Activated B cell treated with CpG ODN at 0.5 μM for 24 hours (primary cell): ENCODE measurements at regions not wholly inside any gene's neighbourhood (a gene's known extent, or its start where the extent isn't known, plus 50 kb on each side); places are given as distances from the start of the nearest gene placed in this dataset.
"Not testable (repeated sequence)": the region's sequence is repeated elsewhere in the genome, so short reads cannot be mapped to it uniquely, and the experiment has no call there.

Experiments used
- ATAC-seq: fragments of 200-7000 bp; cut with Tn5 transposase; one replicate; pipeline ENCODE4 v1.10.0; 2021; ENCODE audit warnings: low read depth, mild to moderate bottlenecking, moderate library complexity
- CTCF ChIA-PET: fragments of 350-600 bp; sonication (Branson Sonifier 250); formaldehyde crosslinking; loops from one replicate; lab custom pipeline; 2021; ENCODE audit warnings: antibody characterized with exemption; lab: Charles Lee
- POLR2A ChIA-PET: fragments of 350-600 bp; sonication (Branson Sonifier 250); formaldehyde crosslinking; loops from one replicate; lab custom pipeline; 2021; ENCODE audit warnings: antibody characterized with exemption; lab: Charles Lee
- DNase-seq: peaks from one replicate; pipeline ENCODE4 v3.0.0; 2022
- H3K27ac Mint-ChIP-seq: one replicate; pipeline ENCODE4 v1.8.0; 2020; ENCODE audit warnings: mixed read lengths
- H3K27me3 Mint-ChIP-seq: one replicate; pipeline ENCODE4 v1.8.0; 2021; ENCODE audit warnings: mixed read lengths
- H3K36me3 Mint-ChIP-seq: one replicate; pipeline ENCODE4 v1.8.0; 2021; ENCODE audit warnings: low read depth, mixed read lengths
- H3K4me1 Mint-ChIP-seq: one replicate; pipeline ENCODE4 v1.8.0; 2021; ENCODE audit warnings: mixed read lengths
- H3K4me3 Mint-ChIP-seq: one replicate; pipeline ENCODE4 v1.8.0; 2020; ENCODE audit warnings: mild to moderate bottlenecking, mixed read lengths
- H3K9me3 Mint-ChIP-seq: one replicate; pipeline ENCODE4 v1.8.0; 2020; ENCODE audit warnings: mixed read lengths
- CTCF ChIP-seq: fragments of 200-600 bp; IDR thresholded peaks from one replicate; pipeline ENCODE4 v1.8.0; 2022; ENCODE audit warnings: antibody characterized with exemption, mild to moderate bottlenecking
- intact Hi-C: fragments of 100-400 bp; cut with micrococcal nuclease; formaldehyde crosslinking; loops from one replicate; pipeline ENCODE4 v1.15.1; 2024

DNA sequence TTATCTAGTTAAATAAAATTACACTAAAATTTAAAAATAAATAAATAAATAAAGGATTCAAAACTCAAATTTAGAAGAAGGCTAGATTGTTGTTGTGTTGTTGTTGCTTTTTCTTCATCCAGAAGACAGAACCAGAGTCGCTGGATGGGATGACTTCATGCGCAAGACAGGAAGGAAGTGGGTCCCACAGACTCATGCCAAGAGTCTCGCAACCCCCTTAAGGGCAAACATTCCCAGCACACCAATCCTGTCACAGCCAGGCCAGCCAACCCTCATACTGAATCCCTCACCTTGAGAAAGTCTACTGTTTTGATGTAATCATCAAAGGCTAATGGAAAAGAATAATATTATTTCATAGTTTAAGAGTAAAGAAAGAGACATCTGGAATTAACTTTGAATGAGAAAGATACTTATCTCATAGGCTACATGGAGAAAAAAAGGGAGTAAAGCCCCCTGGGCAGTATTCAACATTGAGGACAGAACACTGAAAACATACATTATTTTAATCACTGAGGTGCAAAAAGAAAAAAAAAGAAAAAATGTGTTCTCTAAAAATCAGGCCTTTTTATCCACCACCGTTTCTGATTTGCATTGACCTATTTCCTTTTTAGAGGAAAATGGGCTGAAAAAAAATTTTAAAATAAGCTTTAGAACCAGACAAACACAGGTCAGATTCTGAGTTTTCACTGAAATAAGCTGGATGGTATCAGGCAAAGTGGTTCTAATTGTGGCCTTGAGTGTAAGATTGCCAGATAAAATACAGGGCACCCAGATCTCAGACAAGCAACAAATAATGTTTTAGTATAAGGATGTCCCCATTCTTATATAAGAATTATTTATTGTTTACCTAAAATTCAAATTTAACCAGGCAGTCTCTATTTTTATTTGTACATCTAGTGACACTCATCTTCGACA, 826.5 kb downstream of the TNS3 start:
- ATAC-seq (no peak), DNase-seq (no peak)
- ChIA-PET CTCF (no interaction called here), POLR2A (no interaction called here)
- no peaks in the 10 kb centered on the region for H3K27me3 Mint-ChIP-seq
- H3K4me3 Mint-ChIP-seq: no peak overlapping the region
- TF ChIP-seq CTCF: no peak
- H3K4me1 Mint-ChIP-seq: no peaks in the 10 kb centered on the region
- peaks cover 2% of the 10 kb centered on the region for H3K9me3 Mint-ChIP-seq
- H3K36me3 Mint-ChIP-seq: no peaks in the 10 kb centered on the region
- H3K27ac Mint-ChIP-seq: no peak overlapping the region
- intact Hi-C loops: no loop called here

GRCh38 chr7:46754140-46754720, 827.7 kb downstream of the TNS3 start:
- DNase-seq: no peak
- ChIA-PET CTCF (no interaction called here), POLR2A (no interaction called here)
- Mint-ChIP-seq H3K27ac (no peak overlapping the region), H3K9me3 (no peaks in the 10 kb centered on the region), H3K36me3 (no peaks in the 10 kb centered on the region), H3K27me3 (no peaks in the 10 kb centered on the region), H3K4me3 (no peak overlapping the region), H3K4me1 (no peaks in the 10 kb centered on the region)
- ATAC-seq: no peak
- intact Hi-C loops: no loop called here
- TF ChIP-seq CTCF: no peak

GRCh38 chr7:46753662-46754061, 828.2 kb downstream of the TNS3 start:
- TF ChIP-seq CTCF: no peak
- H3K4me3 Mint-ChIP-seq: no peak overlapping the region
- DNase-seq (no peak), ATAC-seq (no peak)
- H3K36me3 Mint-ChIP-seq: no peaks in the 10 kb centered on the region
- no peak overlapping the region for H3K27ac Mint-ChIP-seq
- CTCF ChIA-PET: no interaction called here
- intact Hi-C loops: no loop called here
- no peaks in the 10 kb centered on the region for H3K27me3 Mint-ChIP-seq
- POLR2A ChIA-PET: no interaction called here
- H3K9me3 Mint-ChIP-seq: no peaks in the 10 kb centered on the region
- no peaks in the 10 kb centered on the region for H3K4me1 Mint-ChIP-seq

GRCh38 chr7:46752881-46753366, 829.0 kb downstream of the TNS3 start:
- no peaks in the 10 kb centered on the region for H3K4me1 Mint-ChIP-seq
- H3K9me3 Mint-ChIP-seq: no peaks in the 10 kb centered on the region
- intact Hi-C loops: no loop called here
- H3K36me3 Mint-ChIP-seq: no peaks in the 10 kb centered on the region
- POLR2A ChIA-PET: no interaction called here
- CTCF ChIA-PET: no interaction called here
- no peak overlapping the region for H3K4me3 Mint-ChIP-seq
- no peak overlapping the region for H3K27ac Mint-ChIP-seq
- DNase-seq: no peak
- H3K27me3 Mint-ChIP-seq: no peaks in the 10 kb centered on the region
- ATAC-seq: no peak
- no peak for TF ChIP-seq CTCF

DNA sequence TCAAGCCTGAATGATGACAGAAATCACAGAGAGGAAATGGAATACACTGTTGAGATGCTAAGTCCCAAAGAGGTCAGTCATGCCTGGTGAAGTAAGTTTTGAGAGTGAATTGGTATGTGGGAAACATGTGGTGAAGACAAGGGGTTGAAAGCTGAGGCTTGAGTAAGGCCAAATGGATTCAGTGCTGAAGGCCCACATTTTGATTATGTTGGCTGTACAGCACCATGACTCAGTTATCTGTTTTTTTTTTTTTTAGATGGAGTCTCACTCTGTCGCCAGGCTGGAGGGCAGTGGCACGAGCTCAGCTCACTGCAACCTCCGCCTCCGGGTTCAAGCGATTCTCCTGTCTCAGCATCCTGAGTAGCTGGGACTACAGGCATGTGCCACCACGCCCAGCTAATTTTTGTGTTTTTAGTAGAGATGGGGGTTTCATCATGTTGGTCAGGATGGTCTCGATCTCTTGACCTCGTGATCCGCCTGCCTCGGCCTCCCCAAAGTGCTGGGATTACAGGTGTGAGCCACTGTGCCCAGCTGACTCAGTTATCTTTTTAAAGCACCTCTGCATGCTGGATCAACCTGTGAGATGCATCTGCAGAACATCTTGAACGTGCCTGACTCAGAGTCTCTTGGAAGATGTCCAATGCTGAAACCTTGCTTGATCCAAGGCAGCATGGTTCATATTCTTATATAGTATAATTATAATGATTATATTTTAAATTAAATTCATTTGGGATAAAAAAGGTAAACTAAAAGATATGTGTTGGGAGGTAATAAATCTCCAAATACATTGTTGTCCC, 829.8 kb downstream of the TNS3 start:
- H3K27me3 Mint-ChIP-seq, CTCF ChIA-PET, ATAC-seq, H3K9me3 Mint-ChIP-seq, H3K4me1 Mint-ChIP-seq, H3K36me3 Mint-ChIP-seq, DNase-seq, H3K4me3 Mint-ChIP-seq, H3K27ac Mint-ChIP-seq, intact Hi-C loops: not testable (repeated sequence)
- POLR2A ChIA-PET: interaction anchor here (0.6 kb wide), 1 partner anchor 9 kb away, joined by 3 read pairs; no protein-coding TSS in a partner anchor
